KMS-11 (cell line): ENCODE measurements at regions not wholly inside any gene's neighbourhood (a gene's known extent, or its start where the extent isn't known, plus 50 kb on each side); places are given as distances from the start of the nearest gene placed in this dataset.

Experiments used
- H2AFZ ChIP-seq: fragments of 200-600 bp; sonication (generic); 2 replicates; pipeline ENCODE4 v1.6.1; 2016; ENCODE audit warnings: antibody characterized with exemption, mixed run types, low read depth
- H3K27ac ChIP-seq: fragments of 200-600 bp; sonication (generic); 2 replicates; pipeline ENCODE4 v1.6.1; 2016; ENCODE audit warnings: mild to moderate bottlenecking, mixed run types
- H3K27me3 ChIP-seq: fragments of 200-600 bp; sonication (generic); 2 replicates; pipeline ENCODE4 v1.6.1; 2017; ENCODE audit warnings: mild to moderate bottlenecking, low read depth, mixed run types, moderate library complexity; ENCODE audit not compliant: insufficient read depth
- H3K36me3 ChIP-seq: fragments of 200-600 bp; sonication (generic); 2 replicates; pipeline ENCODE4 v1.6.1; 2017; ENCODE audit warnings: mild to moderate bottlenecking, mixed run types; ENCODE audit not compliant: insufficient read depth
- H3K4me1 ChIP-seq: fragments of 200-600 bp; sonication (generic); 2 replicates; pipeline ENCODE4 v1.6.1; 2016; ENCODE audit warnings: mild to moderate bottlenecking, low read depth, mixed run types; ENCODE audit not compliant: poor library complexity, severe bottlenecking
- H3K4me2 ChIP-seq: fragments of 200-600 bp; sonication (generic); 2 replicates; pipeline ENCODE4 v1.7.0; 2016; ENCODE audit warnings: mild to moderate bottlenecking, mixed run types
- H3K4me3 ChIP-seq: fragments of 200-600 bp; sonication (generic); IDR thresholded peaks from 2 replicates; pipeline ENCODE4 v1.6.1; 2017; ENCODE audit warnings: low read depth, low read length, mixed read lengths; ENCODE audit not compliant: insufficient read depth
- H3K79me2 ChIP-seq: fragments of 200-600 bp; sonication (generic); 2 replicates; pipeline ENCODE4 v1.6.1; 2016; ENCODE audit warnings: low read depth, mixed run types; ENCODE audit not compliant: insufficient read depth
- H3K9ac ChIP-seq: fragments of 200-600 bp; sonication (generic); 2 replicates; pipeline ENCODE4 v1.6.1; 2016; ENCODE audit warnings: mild to moderate bottlenecking, mixed run types
- H4K20me1 ChIP-seq: fragments of 200-600 bp; sonication (generic); 2 replicates; pipeline ENCODE4 v1.6.1; 2016; ENCODE audit warnings: mild to moderate bottlenecking, mixed run types; ENCODE audit not compliant: insufficient read depth
- TF ChIP-seq, protein P1 (sequence below): fragments of 200-600 bp; sonication (generic); conservative IDR thresholded peaks from 2 replicates; pipeline ENCODE4 v1.6.1; 2017; ENCODE audit warnings: low read depth, mild to moderate bottlenecking, antibody characterized with exemption, low read length, moderate library complexity, mixed read lengths

DNA sequence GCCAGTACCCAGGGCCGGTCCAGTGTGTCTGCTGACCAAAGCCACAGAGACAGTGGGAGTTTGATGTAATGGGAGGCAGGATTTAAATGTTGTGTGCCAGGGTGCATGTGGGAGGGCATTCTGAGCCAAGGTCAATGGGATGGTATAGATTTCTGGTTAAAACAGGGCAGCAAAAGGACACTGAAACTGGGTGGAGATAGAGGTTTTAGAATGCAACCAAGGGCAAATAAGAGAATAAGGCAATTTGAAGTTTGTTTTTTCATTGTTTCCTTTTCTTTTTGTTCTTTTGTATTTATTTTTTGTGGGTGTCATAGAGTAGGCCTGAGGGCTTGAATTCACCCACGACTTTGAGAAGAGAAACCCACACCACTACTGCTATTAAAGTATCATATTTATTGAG lies 65.5 kb upstream of the CLINT1 start:
- peaks cover 13% of the 10 kb centered on the region for H3K4me1 ChIP-seq
- H3K27ac ChIP-seq: no peak overlapping the region
- no peaks in the 10 kb centered on the region for H4K20me1 ChIP-seq
- TF ChIP-seq, protein P1, sequence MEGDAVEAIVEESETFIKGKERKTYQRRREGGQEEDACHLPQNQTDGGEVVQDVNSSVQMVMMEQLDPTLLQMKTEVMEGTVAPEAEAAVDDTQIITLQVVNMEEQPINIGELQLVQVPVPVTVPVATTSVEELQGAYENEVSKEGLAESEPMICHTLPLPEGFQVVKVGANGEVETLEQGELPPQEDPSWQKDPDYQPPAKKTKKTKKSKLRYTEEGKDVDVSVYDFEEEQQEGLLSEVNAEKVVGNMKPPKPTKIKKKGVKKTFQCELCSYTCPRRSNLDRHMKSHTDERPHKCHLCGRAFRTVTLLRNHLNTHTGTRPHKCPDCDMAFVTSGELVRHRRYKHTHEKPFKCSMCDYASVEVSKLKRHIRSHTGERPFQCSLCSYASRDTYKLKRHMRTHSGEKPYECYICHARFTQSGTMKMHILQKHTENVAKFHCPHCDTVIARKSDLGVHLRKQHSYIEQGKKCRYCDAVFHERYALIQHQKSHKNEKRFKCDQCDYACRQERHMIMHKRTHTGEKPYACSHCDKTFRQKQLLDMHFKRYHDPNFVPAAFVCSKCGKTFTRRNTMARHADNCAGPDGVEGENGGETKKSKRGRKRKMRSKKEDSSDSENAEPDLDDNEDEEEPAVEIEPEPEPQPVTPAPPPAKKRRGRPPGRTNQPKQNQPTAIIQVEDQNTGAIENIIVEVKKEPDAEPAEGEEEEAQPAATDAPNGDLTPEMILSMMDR: no peak
- H3K4me3 ChIP-seq: no peak overlapping the region
- H2AFZ ChIP-seq: no peak overlapping the region
- no peak overlapping the region for H3K9ac ChIP-seq
- H3K36me3 ChIP-seq: no peaks in the 10 kb centered on the region
- H3K79me2 ChIP-seq: no peaks in the 10 kb centered on the region
- no peak overlapping the region for H3K4me2 ChIP-seq
- H3K27me3 ChIP-seq: no peaks in the 10 kb centered on the region

DNA sequence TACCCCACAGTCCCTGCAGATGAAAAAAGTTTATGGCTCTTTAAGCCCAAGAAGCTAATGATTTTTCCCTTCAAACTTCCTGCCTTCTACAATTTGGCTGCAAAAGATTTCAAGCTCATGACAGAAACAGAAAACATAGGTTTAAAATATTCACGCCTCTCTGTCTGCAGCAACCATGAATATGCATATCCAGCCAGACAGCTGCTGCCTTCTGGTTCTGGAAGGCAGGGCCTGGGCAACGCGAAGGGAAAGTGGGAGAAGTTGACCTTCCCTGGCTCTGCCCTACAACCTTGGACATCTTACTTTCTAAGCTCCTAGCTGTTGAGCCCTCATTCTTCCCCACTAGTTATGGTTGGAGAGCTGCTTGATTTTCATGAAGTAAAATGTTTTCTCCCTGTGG lies 64.8 kb upstream of the CLINT1 start:
- TF ChIP-seq, protein P1: no peak
- H3K9ac ChIP-seq: no peak overlapping the region
- no peak overlapping the region for H2AFZ ChIP-seq
- H3K79me2 ChIP-seq: no peaks in the 10 kb centered on the region
- no peak overlapping the region for H3K27ac ChIP-seq
- H3K4me1 ChIP-seq: peaks cover 19% of the 10 kb centered on the region
- H3K4me2 ChIP-seq: no peak overlapping the region
- no peak overlapping the region for H3K4me3 ChIP-seq
- H3K36me3 ChIP-seq: no peaks in the 10 kb centered on the region
- no peaks in the 10 kb centered on the region for H4K20me1 ChIP-seq
- H3K27me3 ChIP-seq: no peaks in the 10 kb centered on the region

DNA sequence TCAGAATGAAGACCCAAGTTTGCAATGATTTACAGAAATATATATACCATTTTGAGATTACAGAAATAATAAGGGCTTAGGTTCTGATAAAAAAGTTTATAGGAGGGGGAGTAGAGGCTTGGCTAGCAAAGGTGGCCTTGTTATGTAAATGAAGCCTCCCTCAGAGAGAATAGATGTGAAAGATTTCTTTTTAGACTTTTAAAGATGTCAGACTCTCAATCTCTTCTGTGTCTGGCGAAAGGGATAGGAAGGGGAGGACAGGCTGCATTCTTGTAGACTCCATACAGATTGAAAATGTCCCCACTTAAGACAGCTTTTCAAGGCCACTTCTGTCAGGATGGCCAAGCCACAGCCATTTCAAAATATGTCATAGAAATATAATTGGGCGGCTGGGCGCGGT lies 63.1 kb upstream of the CLINT1 start:
- H2AFZ ChIP-seq: no peak overlapping the region
- TF ChIP-seq, protein P1: no peak
- H3K79me2 ChIP-seq: no peaks in the 10 kb centered on the region
- no peak overlapping the region for H3K27ac ChIP-seq
- no peak overlapping the region for H3K9ac ChIP-seq
- no peaks in the 10 kb centered on the region for H3K36me3 ChIP-seq
- no peak overlapping the region for H3K4me2 ChIP-seq
- H3K4me3 ChIP-seq: no peak overlapping the region
- no peaks in the 10 kb centered on the region for H3K27me3 ChIP-seq
- no peaks in the 10 kb centered on the region for H4K20me1 ChIP-seq
- peaks cover 35% of the 10 kb centered on the region for H3K4me1 ChIP-seq

DNA sequence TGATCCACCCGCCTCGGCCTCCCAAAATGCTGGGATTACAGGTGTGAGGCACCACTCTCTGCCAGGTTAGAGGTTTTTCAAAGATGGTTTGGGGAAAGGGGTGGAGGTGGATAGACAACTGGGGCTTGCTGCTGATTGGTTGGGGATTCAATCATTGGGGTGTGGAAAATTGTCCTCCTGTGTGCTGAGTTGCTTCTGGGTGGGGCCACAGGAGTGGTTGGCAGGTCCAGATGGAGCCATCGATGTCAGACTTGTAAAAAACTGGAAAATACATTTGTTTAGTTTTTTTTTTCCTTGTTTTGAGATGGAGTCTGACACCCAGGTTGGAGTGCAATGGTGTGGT lies 61.9 kb upstream of the CLINT1 start:
- no peak overlapping the region for H3K27ac ChIP-seq
- H3K36me3 ChIP-seq: no peaks in the 10 kb centered on the region
- H2AFZ ChIP-seq: no peak overlapping the region
- TF ChIP-seq, protein P1: no peak
- no peaks in the 10 kb centered on the region for H3K27me3 ChIP-seq
- H3K79me2 ChIP-seq: no peaks in the 10 kb centered on the region
- H3K4me3 ChIP-seq: no peak overlapping the region
- H3K4me2 ChIP-seq: no peak overlapping the region
- H3K9ac ChIP-seq: no peak overlapping the region
- peaks cover 35% of the 10 kb centered on the region for H3K4me1 ChIP-seq
- no peaks in the 10 kb centered on the region for H4K20me1 ChIP-seq
